Astrocyte (in vitro differentiated cells and primary cell): ENCODE measurements at regions not wholly inside any gene's neighbourhood (a gene's known extent, or its start where the extent isn't known, plus 50 kb on each side); places are given as distances from the start of the nearest gene placed in this dataset.

Source experiments
- DNase-seq: peaks from one replicate; pipeline ENCODE4 v3.0.0-alpha.2; 2010; ENCODE audit warnings: low read depth
- FAIRE-seq: peaks from 2 replicates; lab custom pipeline; 2011; peaks lifted over from hg19 to GRCh38; lab: Jason Lieb, UNC
- H2AFZ ChIP-seq: 2 replicates; pipeline ENCODE4 v1.6.0; 2012; ENCODE audit warnings: low read depth, low read length, inconsistent platforms
- H3K27ac ChIP-seq: 2 replicates; pipeline ENCODE4 v1.5.1; 2011; ENCODE audit warnings: low read depth, low read length, inconsistent platforms
- H3K27me3 ChIP-seq: 2 replicates; pipeline ENCODE4 v1.6.0; 2011; ENCODE audit warnings: low read length, inconsistent platforms; ENCODE audit not compliant: insufficient read depth
- H3K36me3 ChIP-seq: 2 replicates; pipeline ENCODE4 v1.5.1; 2011; ENCODE audit warnings: low read length, inconsistent platforms; ENCODE audit not compliant: insufficient read depth
- H3K4me1 ChIP-seq: 2 replicates; pipeline ENCODE4 v1.5.1; 2011; ENCODE audit warnings: low read length, inconsistent platforms; ENCODE audit not compliant: insufficient read depth
- H3K4me2 ChIP-seq: 2 replicates; pipeline ENCODE4 v1.6.0; 2012; ENCODE audit warnings: low read length, inconsistent platforms
- H3K4me3 ChIP-seq: 2 replicates; pipeline ENCODE4 v1.5.1; 2011; ENCODE audit warnings: low read depth, mild to moderate bottlenecking, low read length, inconsistent platforms; ENCODE audit not compliant: insufficient read depth
- H3K79me2 ChIP-seq: 2 replicates; pipeline ENCODE4 v1.6.0; 2012; ENCODE audit warnings: mild to moderate bottlenecking, low read length, inconsistent platforms; ENCODE audit not compliant: insufficient read depth
- H3K9ac ChIP-seq: 2 replicates; pipeline ENCODE4 v1.6.0; 2012; ENCODE audit warnings: mild to moderate bottlenecking, low read length, inconsistent platforms
- H3K9me3 ChIP-seq: 2 replicates; pipeline ENCODE4 v1.5.1; 2012; ENCODE audit warnings: low read depth, mild to moderate bottlenecking, low read length, inconsistent platforms; ENCODE audit not compliant: insufficient read depth
- H4K20me1 ChIP-seq: 2 replicates; pipeline ENCODE4 v1.6.0; 2012; ENCODE audit warnings: low read length, inconsistent platforms; ENCODE audit not compliant: insufficient read depth
- H3K27ac Mint-ChIP-seq: one replicate; pipeline ENCODE4 v1.8.0; 2021; ENCODE audit warnings: mild to moderate bottlenecking, mixed read lengths; ENCODE audit not compliant: unreplicated experiment
- H3K27me3 Mint-ChIP-seq: one replicate; pipeline ENCODE4 v1.8.0; 2021; ENCODE audit warnings: low read depth, mixed read lengths; ENCODE audit not compliant: unreplicated experiment
- H3K36me3 Mint-ChIP-seq: one replicate; pipeline ENCODE4 v1.8.0; 2021; ENCODE audit warnings: low read depth, mixed read lengths; ENCODE audit not compliant: unreplicated experiment
- H3K4me1 Mint-ChIP-seq: one replicate; pipeline ENCODE4 v1.8.0; 2021; ENCODE audit warnings: low read depth, mixed read lengths; ENCODE audit not compliant: unreplicated experiment
- H3K4me3 Mint-ChIP-seq: one replicate; pipeline ENCODE4 v1.8.0; 2021; ENCODE audit warnings: mild to moderate bottlenecking, moderate library complexity, mixed read lengths; ENCODE audit not compliant: unreplicated experiment
- H3K9me3 Mint-ChIP-seq: one replicate; pipeline ENCODE4 v1.8.0; 2021; ENCODE audit warnings: mild to moderate bottlenecking, mixed read lengths; ENCODE audit not compliant: unreplicated experiment
- EZH2 ChIP-seq: IDR thresholded peaks from 2 replicates; pipeline ENCODE4 v1.6.1; 2012; ENCODE audit warnings: mild to moderate bottlenecking, low read length, inconsistent platforms; ENCODE audit not compliant: insufficient read depth
- TF ChIP-seq, protein P1 (sequence below): IDR thresholded peaks from 2 replicates; pipeline ENCODE4 v1.5.1; 2011; ENCODE audit warnings: low read depth, mild to moderate bottlenecking, inconsistent platforms, low read length, moderate library complexity; ENCODE audit not compliant: insufficient read depth

DNA sequence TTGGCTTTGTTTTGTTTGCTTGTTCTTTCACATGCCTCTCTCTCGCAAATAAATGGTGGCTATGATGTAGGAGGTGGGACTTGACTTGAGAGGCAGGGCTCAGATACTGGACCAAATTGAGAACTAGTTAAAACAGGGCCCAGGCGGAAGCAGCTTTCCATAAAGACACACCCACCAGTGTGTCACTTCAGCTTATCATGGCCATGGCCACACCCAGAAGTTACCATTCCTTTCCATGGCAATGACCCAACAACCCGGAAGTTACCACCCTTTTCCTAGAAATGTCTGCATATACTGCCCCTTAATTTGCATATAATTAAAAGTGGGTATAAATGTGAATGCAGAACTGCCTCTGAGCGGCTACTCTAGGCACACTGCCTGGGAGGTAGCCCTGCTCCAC is 62.6 kb upstream of the CNTN4 start:
- Mint-ChIP-seq H3K36me3 (no peaks in the 10 kb centered on the region), H3K27ac (no peak overlapping the region), H3K27me3 (no peaks in the 10 kb centered on the region), H3K4me1 (no peaks in the 10 kb centered on the region), H3K9me3 (peaks cover 9% of the 10 kb centered on the region), H3K4me3 (no peak overlapping the region)
- Histone ChIP-seq H3K4me2 (no peak overlapping the region), H3K4me3 (no peak overlapping the region), H3K9me3 (no peaks in the 10 kb centered on the region), H3K79me2 (no peaks in the 10 kb centered on the region), H3K27ac (no peak overlapping the region), H3K27me3 (no peaks in the 10 kb centered on the region), H4K20me1 (no peaks in the 10 kb centered on the region), H3K4me1 (no peaks in the 10 kb centered on the region), H2AFZ (no peak overlapping the region), H3K9ac (no peak overlapping the region), H3K36me3 (no peaks in the 10 kb centered on the region)
- TF ChIP-seq, protein P1, sequence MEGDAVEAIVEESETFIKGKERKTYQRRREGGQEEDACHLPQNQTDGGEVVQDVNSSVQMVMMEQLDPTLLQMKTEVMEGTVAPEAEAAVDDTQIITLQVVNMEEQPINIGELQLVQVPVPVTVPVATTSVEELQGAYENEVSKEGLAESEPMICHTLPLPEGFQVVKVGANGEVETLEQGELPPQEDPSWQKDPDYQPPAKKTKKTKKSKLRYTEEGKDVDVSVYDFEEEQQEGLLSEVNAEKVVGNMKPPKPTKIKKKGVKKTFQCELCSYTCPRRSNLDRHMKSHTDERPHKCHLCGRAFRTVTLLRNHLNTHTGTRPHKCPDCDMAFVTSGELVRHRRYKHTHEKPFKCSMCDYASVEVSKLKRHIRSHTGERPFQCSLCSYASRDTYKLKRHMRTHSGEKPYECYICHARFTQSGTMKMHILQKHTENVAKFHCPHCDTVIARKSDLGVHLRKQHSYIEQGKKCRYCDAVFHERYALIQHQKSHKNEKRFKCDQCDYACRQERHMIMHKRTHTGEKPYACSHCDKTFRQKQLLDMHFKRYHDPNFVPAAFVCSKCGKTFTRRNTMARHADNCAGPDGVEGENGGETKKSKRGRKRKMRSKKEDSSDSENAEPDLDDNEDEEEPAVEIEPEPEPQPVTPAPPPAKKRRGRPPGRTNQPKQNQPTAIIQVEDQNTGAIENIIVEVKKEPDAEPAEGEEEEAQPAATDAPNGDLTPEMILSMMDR, result no peak
- TF ChIP-seq EZH2, result no peak
- DNase-seq (no peak), FAIRE-seq (no peak)

DNA sequence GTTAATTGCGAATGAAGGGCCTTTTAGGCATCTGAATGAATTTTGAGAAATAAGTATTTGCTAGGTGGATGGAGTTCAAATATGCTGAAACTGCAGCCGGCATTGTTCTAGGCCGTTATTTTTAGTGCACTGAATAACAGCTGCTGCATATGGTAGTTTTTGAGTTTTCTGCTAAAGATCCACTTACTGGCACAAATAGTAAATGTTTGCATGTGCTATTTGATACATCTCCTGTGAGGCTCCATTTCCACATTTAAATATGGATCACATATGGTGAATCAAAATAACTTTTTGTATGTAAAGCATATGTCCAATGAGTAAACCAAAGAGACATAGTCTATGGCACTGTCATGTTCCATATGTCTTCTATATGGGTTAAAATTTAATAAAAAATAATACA is 56.7 kb upstream of the CNTN4 start:
- Histone ChIP-seq H4K20me1 (no peaks in the 10 kb centered on the region), H3K4me1 (no peaks in the 10 kb centered on the region), H3K79me2 (no peaks in the 10 kb centered on the region), H3K9ac (no peak overlapping the region), H3K27ac (no peak overlapping the region), H3K9me3 (no peaks in the 10 kb centered on the region), H3K4me2 (no peak overlapping the region), H2AFZ (no peak overlapping the region), H3K36me3 (no peaks in the 10 kb centered on the region), H3K27me3 (no peaks in the 10 kb centered on the region), H3K4me3 (no peak overlapping the region)
- DNase-seq (no peak), FAIRE-seq (no peak)
- Mint-ChIP-seq H3K27ac (no peak overlapping the region), H3K36me3 (no peaks in the 10 kb centered on the region), H3K4me3 (no peak overlapping the region), H3K4me1 (no peaks in the 10 kb centered on the region), H3K9me3 (peaks cover 4% of the 10 kb centered on the region), H3K27me3 (no peaks in the 10 kb centered on the region)
- TF ChIP-seq, protein P1, result no peak
- no peak for TF ChIP-seq EZH2
